ENCODE measurements at regions not wholly inside any gene's neighbourhood (a gene's known extent, or its start where the extent isn't known, plus 50 kb on each side); places are given as distances from the start of the nearest gene placed in this dataset.

- DNase-seq (ENCODE audit: low read depth) = no peak
Measured at GRCh38 chr6:44662461-44663121, 275.1 kb downstream of the CDC5L start.

GRCh38 chr6:44663860-44664634 lies 276.5 kb downstream of the CDC5L start:
- DNase-seq (ENCODE audit: low read depth) = no peak

GRCh38 chr6:44664716-44665115 lies 277.2 kb downstream of the CDC5L start:
- DNase-seq (ENCODE audit: low read depth) = no peak

GRCh38 chr6:44665143-44665542 lies 277.6 kb downstream of the CDC5L start:
- no peak for DNase-seq (ENCODE audit: low read depth)

- no peak for DNase-seq (ENCODE audit: low read depth)
Measured at GRCh38 chr6:44665683-44666082, 278.2 kb downstream of the CDC5L start.

- no peak for DNase-seq (ENCODE audit: low read depth)
Measured at GRCh38 chr6:44666324-44666723, 278.8 kb downstream of the CDC5L start.

- DNase-seq (ENCODE audit: low read depth) = no peak
Measured at GRCh38 chr6:44667226-44667625, 279.7 kb downstream of the CDC5L start.

GRCh38 chr6:44667668-44668390 lies 280.3 kb downstream of the CDC5L start:
- no peak for DNase-seq (ENCODE audit: low read depth)

- DNase-seq (ENCODE audit: low read depth) = no peak
Measured at GRCh38 chr6:44668391-44668930, 281.0 kb downstream of the CDC5L start.

- no peak for DNase-seq (ENCODE audit: low read depth)
Measured at GRCh38 chr6:44668976-44669934, 281.7 kb downstream of the CDC5L start.

GRCh38 chr6:44670146-44670545 lies 282.6 kb downstream of the CDC5L start:
- no peak for DNase-seq (ENCODE audit: low read depth)

GRCh38 chr6:44671333-44671732 lies 283.8 kb downstream of the CDC5L start:
- no peak for DNase-seq (ENCODE audit: low read depth)

GRCh38 chr6:44672086-44672485 lies 284.6 kb downstream of the CDC5L start:
- no peak for DNase-seq (ENCODE audit: low read depth)

- DNase-seq (ENCODE audit: low read depth) = no peak
Measured at GRCh38 chr6:44672841-44673240, 285.3 kb downstream of the CDC5L start.

GRCh38 chr6:44674226-44675155 lies 287.0 kb downstream of the CDC5L start:
- DNase-seq (ENCODE audit: low read depth) = no peak

GRCh38 chr6:44675449-44675848 lies 287.9 kb downstream of the CDC5L start:
- DNase-seq (ENCODE audit: low read depth) = no peak

GRCh38 chr6:44676246-44676790 lies 288.8 kb downstream of the CDC5L start:
- DNase-seq (ENCODE audit: low read depth) = no peak

- DNase-seq (ENCODE audit: low read depth) = no peak
Measured at GRCh38 chr6:44676826-44677433, 289.4 kb downstream of the CDC5L start.

- no peak for DNase-seq (ENCODE audit: low read depth)
Measured at GRCh38 chr6:44678252-44678935, 290.9 kb downstream of the CDC5L start.

Data from activated T-helper 1 cell treated with Interleukin-2 at 50 U/mL for 16 hours (primary cell).